Hepatocyte (in vitro differentiated cells): ENCODE measurements at regions not wholly inside any gene's neighbourhood (a gene's known extent, or its start where the extent isn't known, plus 50 kb on each side); places are given as distances from the start of the nearest gene placed in this dataset.

ENCODE experiments used
- DNase-seq: peaks from one replicate; pipeline ENCODE4 v3.0.0-alpha.2; 2016; ENCODE audit warnings: low spot score
- H2AFZ ChIP-seq: fragments of 200-600 bp; sonication (generic); 2 replicates; pipeline ENCODE4 v1.6.0; 2016; ENCODE audit warnings: antibody characterized with exemption, mild to moderate bottlenecking
- H3K27ac ChIP-seq: fragments of 200-600 bp; sonication (generic); 2 replicates; pipeline ENCODE4 v1.5.1; 2016; ENCODE audit warnings: mild to moderate bottlenecking
- H3K27me3 ChIP-seq: fragments of 200-600 bp; sonication (generic); 2 replicates; pipeline ENCODE4 v1.6.1; 2016
- H3K36me3 ChIP-seq: fragments of 200-600 bp; sonication (generic); replicated peaks from 2 replicates; pipeline ENCODE4 v1.5.1; 2016; ENCODE audit warnings: low read depth; ENCODE audit not compliant: insufficient read depth
- H3K4me1 ChIP-seq: fragments of 200-600 bp; sonication (generic); 2 replicates; pipeline ENCODE4 v1.5.1; 2016; ENCODE audit warnings: mild to moderate bottlenecking, moderate library complexity; ENCODE audit not compliant: insufficient read depth
- H3K4me2 ChIP-seq: fragments of 200-600 bp; sonication (generic); 2 replicates; pipeline ENCODE4 v1.6.0; 2016
- H3K4me3 ChIP-seq: fragments of 200-600 bp; sonication (generic); 2 replicates; pipeline ENCODE4 v1.5.1; 2016; ENCODE audit warnings: mild to moderate bottlenecking
- H3K79me2 ChIP-seq: fragments of 200-600 bp; sonication (generic); 2 replicates; pipeline ENCODE4 v1.6.0; 2017; ENCODE audit warnings: mild to moderate bottlenecking
- H3K9me2 ChIP-seq: fragments of 200-600 bp; sonication (generic); replicated peaks from 2 replicates; pipeline ENCODE4 v1.6.0; 2017; ENCODE audit warnings: mild to moderate bottlenecking; ENCODE audit not compliant: insufficient read depth
- H3K9me3 ChIP-seq: fragments of 200-600 bp; sonication (generic); 2 replicates; pipeline ENCODE4 v1.5.1; 2016; ENCODE audit warnings: low read depth, mild to moderate bottlenecking
- H4K20me1 ChIP-seq: fragments of 200-600 bp; sonication (generic); 2 replicates; pipeline ENCODE4 v1.6.0; 2016; ENCODE audit warnings: mild to moderate bottlenecking; ENCODE audit not compliant: insufficient read depth, poor library complexity, severe bottlenecking
- EZH2 ChIP-seq: fragments of 200-600 bp; sonication (generic); IDR thresholded peaks from 2 replicates; pipeline ENCODE4 v1.6.1; 2016; ENCODE audit warnings: antibody characterized with exemption, mild to moderate bottlenecking, borderline replicate concordance
- EZH2phosphoT487 ChIP-seq: fragments of 200-600 bp; sonication (generic); IDR thresholded peaks from one replicate; pipeline ENCODE4 v1.6.1; 2018; ENCODE audit warnings: antibody characterized with exemption, mild to moderate bottlenecking, low read depth, moderate library complexity; ENCODE audit not compliant: unreplicated experiment, severe bottlenecking
- WGBS: methylation state at CpG from one replicate; pipeline ENCODE4 v1.1.6; 2016; ENCODE audit warnings: low lambda C conversion rate; ENCODE audit errors: missing lambda C conversion rate; 5-methylcytosine and 5-hydroxymethylcytosine counted together
- TF ChIP-seq, protein P1 (sequence below): fragments of 200-600 bp; sonication (generic); IDR thresholded peaks from 2 replicates; pipeline ENCODE4 v1.5.1; 2016; ENCODE audit warnings: antibody characterized with exemption, mild to moderate bottlenecking; ENCODE audit not compliant: poor library complexity

GRCh38 chr18:40049716-40050115, 1905.3 kb upstream of the PIK3C3 start:
- H3K4me2 ChIP-seq: no peak overlapping the region
- TF ChIP-seq EZH2phosphoT487 (no peak), EZH2 (no peak)
- TF ChIP-seq, protein P1, sequence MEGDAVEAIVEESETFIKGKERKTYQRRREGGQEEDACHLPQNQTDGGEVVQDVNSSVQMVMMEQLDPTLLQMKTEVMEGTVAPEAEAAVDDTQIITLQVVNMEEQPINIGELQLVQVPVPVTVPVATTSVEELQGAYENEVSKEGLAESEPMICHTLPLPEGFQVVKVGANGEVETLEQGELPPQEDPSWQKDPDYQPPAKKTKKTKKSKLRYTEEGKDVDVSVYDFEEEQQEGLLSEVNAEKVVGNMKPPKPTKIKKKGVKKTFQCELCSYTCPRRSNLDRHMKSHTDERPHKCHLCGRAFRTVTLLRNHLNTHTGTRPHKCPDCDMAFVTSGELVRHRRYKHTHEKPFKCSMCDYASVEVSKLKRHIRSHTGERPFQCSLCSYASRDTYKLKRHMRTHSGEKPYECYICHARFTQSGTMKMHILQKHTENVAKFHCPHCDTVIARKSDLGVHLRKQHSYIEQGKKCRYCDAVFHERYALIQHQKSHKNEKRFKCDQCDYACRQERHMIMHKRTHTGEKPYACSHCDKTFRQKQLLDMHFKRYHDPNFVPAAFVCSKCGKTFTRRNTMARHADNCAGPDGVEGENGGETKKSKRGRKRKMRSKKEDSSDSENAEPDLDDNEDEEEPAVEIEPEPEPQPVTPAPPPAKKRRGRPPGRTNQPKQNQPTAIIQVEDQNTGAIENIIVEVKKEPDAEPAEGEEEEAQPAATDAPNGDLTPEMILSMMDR: no peak
- H3K36me3 ChIP-seq: no peaks in the 10 kb centered on the region
- H4K20me1 ChIP-seq: no peaks in the 10 kb centered on the region
- no peaks in the 10 kb centered on the region for H3K4me1 ChIP-seq
- H3K4me3 ChIP-seq: no peak overlapping the region
- no peaks in the 10 kb centered on the region for H3K9me2 ChIP-seq
- DNase-seq: no peak
- H3K79me2 ChIP-seq: no peaks in the 10 kb centered on the region
- WGBS: 76% methylated on average over 5 of the region's 5 CpGs
- H3K27me3 ChIP-seq: no peaks in the 10 kb centered on the region
- no peak overlapping the region for H3K27ac ChIP-seq
- no peak overlapping the region for H2AFZ ChIP-seq
- no peaks in the 10 kb centered on the region for H3K9me3 ChIP-seq

DNA sequence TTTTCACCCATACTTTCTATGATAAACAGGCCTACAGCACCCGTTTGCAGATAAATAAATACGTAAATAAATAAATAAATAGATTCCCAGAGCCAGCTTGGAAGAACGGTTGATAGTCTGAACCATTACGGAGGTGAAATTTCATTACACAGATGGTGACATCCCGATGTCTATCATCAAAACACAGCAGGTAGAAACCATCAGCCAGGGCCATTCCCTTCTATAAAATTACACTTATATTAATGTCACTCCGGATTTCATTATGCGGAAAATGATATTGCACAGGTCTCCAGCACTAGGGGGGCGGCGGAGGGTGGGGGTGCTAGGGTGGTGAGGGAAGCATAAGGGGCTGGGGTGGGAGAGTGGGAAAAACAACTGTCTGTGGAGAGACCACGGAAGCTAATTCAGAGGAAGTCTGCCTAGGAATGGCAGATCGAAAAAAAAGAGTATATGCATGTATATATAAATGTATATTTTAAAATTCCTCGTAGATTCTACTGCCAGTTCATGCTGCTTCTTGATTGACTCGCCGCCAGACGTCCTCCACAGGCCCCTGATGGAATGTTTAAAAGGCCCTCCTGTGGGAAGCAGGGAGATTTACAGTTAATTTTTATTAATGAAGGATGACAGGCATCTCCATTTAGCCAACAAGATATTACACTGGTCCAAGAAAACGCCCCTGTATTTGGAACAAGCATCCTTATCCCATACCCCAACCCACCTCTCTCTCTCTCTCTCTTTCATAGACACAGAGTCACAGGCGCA, 1906.0 kb upstream of the PIK3C3 start:
- H3K9me2 ChIP-seq: no peaks in the 10 kb centered on the region
- H4K20me1 ChIP-seq: no peaks in the 10 kb centered on the region
- no peak for TF ChIP-seq EZH2
- TF ChIP-seq, protein P1: no peak
- TF ChIP-seq EZH2phosphoT487: no peak
- H3K4me1 ChIP-seq: no peaks in the 10 kb centered on the region
- no peak overlapping the region for H2AFZ ChIP-seq
- H3K27me3 ChIP-seq: no peaks in the 10 kb centered on the region
- 83% methylated on average over 17 of the region's 17 CpGs for WGBS
- no peaks in the 10 kb centered on the region for H3K9me3 ChIP-seq
- no peak overlapping the region for H3K4me3 ChIP-seq
- no peak overlapping the region for H3K27ac ChIP-seq
- no peaks in the 10 kb centered on the region for H3K36me3 ChIP-seq
- H3K79me2 ChIP-seq: no peaks in the 10 kb centered on the region
- no peak for DNase-seq
- H3K4me2 ChIP-seq: no peak overlapping the region

GRCh38 chr18:40048253-40048652, 1906.8 kb upstream of the PIK3C3 start:
- DNase-seq: no peak
- Histone ChIP-seq H3K9me3 (no peaks in the 10 kb centered on the region), H3K27ac (no peak overlapping the region), H2AFZ (no peak overlapping the region), H3K36me3 (no peaks in the 10 kb centered on the region), H3K27me3 (no peaks in the 10 kb centered on the region), H3K79me2 (no peaks in the 10 kb centered on the region), H3K4me2 (no peak overlapping the region), H3K9me2 (no peaks in the 10 kb centered on the region), H3K4me1 (no peaks in the 10 kb centered on the region), H3K4me3 (no peak overlapping the region), H4K20me1 (no peaks in the 10 kb centered on the region)
- TF ChIP-seq EZH2 (no peak), EZH2phosphoT487 (no peak)
- TF ChIP-seq, protein P1: no peak
- WGBS: 85% methylated on average over 2 of the region's 2 CpGs
